ENCODE measurements at regions not wholly inside any gene's neighbourhood (a gene's known extent, or its start where the extent isn't known, plus 50 kb on each side); places are given as distances from the start of the nearest gene placed in this dataset.

DNA sequence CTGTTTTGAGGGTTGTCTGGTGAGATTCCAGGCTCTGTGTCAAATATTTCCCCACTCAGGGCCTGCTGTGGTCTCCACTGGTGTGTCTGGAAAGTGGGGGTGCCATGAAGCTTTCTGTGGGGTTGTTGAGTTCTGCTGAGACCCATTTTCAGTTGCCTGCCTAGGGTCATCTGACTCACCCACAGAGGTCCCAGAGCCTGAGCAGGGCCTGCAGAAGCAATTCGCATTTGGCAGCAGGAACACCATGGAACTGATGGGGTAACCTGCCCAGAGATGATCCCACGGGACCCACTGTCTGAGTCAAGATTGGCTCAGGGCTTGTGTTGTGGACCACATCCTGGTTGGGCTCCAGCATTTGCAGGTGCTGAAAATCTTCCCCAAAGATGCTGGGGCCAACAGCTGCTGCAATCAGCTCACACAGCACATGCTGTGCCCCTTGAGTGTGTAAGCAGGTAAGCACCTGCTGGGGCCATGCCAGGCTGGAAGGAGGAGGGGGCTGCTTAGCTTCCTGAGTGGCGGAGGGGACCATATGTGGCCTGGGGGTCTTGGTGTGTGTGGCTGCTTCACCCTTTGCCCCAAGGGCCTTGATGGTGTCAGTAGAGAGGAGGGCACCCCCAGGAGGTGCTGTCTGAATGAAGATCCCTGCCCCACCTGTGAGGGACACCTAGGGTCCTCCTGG is 1726.1 kb downstream of the TP53TG3F start:
- no peaks in the 10 kb centered on the region for H3K27me3 ChIP-seq (ENCODE audit: control insufficient read depth, low read length)
- H3K36me3 ChIP-seq (ENCODE audit: control insufficient read depth, low read length), result no peaks in the 10 kb centered on the region
- no peak overlapping the region for H3K27ac ChIP-seq (ENCODE audit: low read depth, low read length)
- no peaks in the 10 kb centered on the region for H3K79me2 ChIP-seq (ENCODE audit: control insufficient read depth, low read length)
- no peaks in the 10 kb centered on the region for H4K20me1 ChIP-seq (ENCODE audit: control insufficient read depth, insufficient read depth, low read depth, low read length)
- no peaks in the 10 kb centered on the region for H3K9me2 ChIP-seq (replicated peaks; ENCODE audit: control insufficient read depth, low read length)
- no peak overlapping the region for H3K4me3 ChIP-seq (ENCODE audit: low read length)
- TF ChIP-seq EZH2phosphoT487 (IDR thresholded peaks at IDR 0.05; ENCODE audit: borderline replicate concordance, low read length) (no peak), CTCF (IDR thresholded peaks at IDR 0.05; ENCODE audit: low read depth, low read length, poor library complexity, severe bottlenecking) (no peak)
- no peak overlapping the region for H3K4me2 ChIP-seq (ENCODE audit: low read length)
- no peaks in the 10 kb centered on the region for H3K4me1 ChIP-seq (ENCODE audit: control insufficient read depth, low read length)
- H3F3A ChIP-seq (ENCODE audit: control insufficient read depth, insufficient read depth), result no peaks in the 10 kb centered on the region
- H3K9me3 ChIP-seq (ENCODE audit: control insufficient read depth, insufficient read depth, low read length), result peaks cover 19% of the 10 kb centered on the region; the same call in 1 of the 2 replicates

- no peaks in the 10 kb centered on the region for H3K27me3 ChIP-seq (ENCODE audit: control insufficient read depth, low read length)
- TF ChIP-seq EZH2phosphoT487 (IDR thresholded peaks at IDR 0.05; ENCODE audit: borderline replicate concordance, low read length) (no peak), CTCF (IDR thresholded peaks at IDR 0.05; ENCODE audit: low read depth, low read length, poor library complexity, severe bottlenecking) (no peak)
- H3K36me3 ChIP-seq (ENCODE audit: control insufficient read depth, low read length), result no peaks in the 10 kb centered on the region
- H3K4me3 ChIP-seq (ENCODE audit: low read length), result no peak overlapping the region
- no peaks in the 10 kb centered on the region for H3K9me2 ChIP-seq (replicated peaks; ENCODE audit: control insufficient read depth, low read length)
- H3K9me3 ChIP-seq (ENCODE audit: control insufficient read depth, insufficient read depth, low read length), result peaks cover 19% of the 10 kb centered on the region; the same call in 1 of the 2 replicates
- no peak overlapping the region for H3K4me2 ChIP-seq (ENCODE audit: low read length)
- no peaks in the 10 kb centered on the region for H4K20me1 ChIP-seq (ENCODE audit: control insufficient read depth, insufficient read depth, low read depth, low read length)
- H3K4me1 ChIP-seq (ENCODE audit: control insufficient read depth, low read length), result no peaks in the 10 kb centered on the region
- no peaks in the 10 kb centered on the region for H3K79me2 ChIP-seq (ENCODE audit: control insufficient read depth, low read length)
- H3F3A ChIP-seq (ENCODE audit: control insufficient read depth, insufficient read depth), result no peaks in the 10 kb centered on the region
- no peak overlapping the region for H3K27ac ChIP-seq (ENCODE audit: low read depth, low read length)
These were observed 1726.8 kb downstream of the TP53TG3F start for GRCh38 chr16:35186045-35186759.

DNA sequence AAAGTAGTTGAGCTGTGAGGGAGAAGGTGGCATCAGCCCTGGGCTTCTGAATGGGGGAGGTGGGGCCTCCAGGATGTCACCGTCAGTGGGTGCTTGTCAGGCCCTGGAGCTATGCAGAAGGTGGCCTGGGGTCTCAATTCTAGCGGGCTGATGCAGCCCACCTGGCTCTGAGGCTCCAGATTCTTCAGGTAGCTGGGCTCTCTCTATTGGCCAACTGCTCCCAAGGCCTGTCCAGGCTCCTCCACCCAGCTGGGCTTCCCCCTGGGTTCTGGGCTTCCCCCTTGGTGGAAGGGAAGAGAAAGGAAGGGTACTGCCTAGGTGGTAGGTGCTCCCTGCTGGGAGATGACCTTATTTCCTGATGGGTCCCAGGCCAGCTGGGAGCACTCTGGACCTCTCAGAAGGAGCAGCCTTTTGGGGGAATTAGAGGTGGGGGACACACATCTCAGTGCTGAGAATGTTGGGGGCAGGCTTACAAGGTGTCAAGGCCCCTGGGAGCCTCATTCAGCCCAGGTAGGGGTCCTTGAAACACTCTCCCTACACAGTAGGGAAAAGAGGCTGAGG is 1728.3 kb downstream of the TP53TG3F start:
- no peaks in the 10 kb centered on the region for H3K36me3 ChIP-seq (ENCODE audit: control insufficient read depth, low read length)
- peaks cover 12% of the 10 kb centered on the region; the same call in 1 of the 2 replicates for H3K9me3 ChIP-seq (ENCODE audit: control insufficient read depth, insufficient read depth, low read length)
- no peaks in the 10 kb centered on the region for H3K79me2 ChIP-seq (ENCODE audit: control insufficient read depth, low read length)
- H3K4me2 ChIP-seq (ENCODE audit: low read length), result no peak overlapping the region
- H3K9me2 ChIP-seq (replicated peaks; ENCODE audit: control insufficient read depth, low read length), result no peaks in the 10 kb centered on the region
- no peaks in the 10 kb centered on the region for H4K20me1 ChIP-seq (ENCODE audit: control insufficient read depth, insufficient read depth, low read depth, low read length)
- H3K27me3 ChIP-seq (ENCODE audit: control insufficient read depth, low read length), result no peaks in the 10 kb centered on the region
- no peak overlapping the region for H3K27ac ChIP-seq (ENCODE audit: low read depth, low read length)
- H3K4me1 ChIP-seq (ENCODE audit: control insufficient read depth, low read length), result no peaks in the 10 kb centered on the region
- no peak overlapping the region for H3K4me3 ChIP-seq (ENCODE audit: low read length)
- H3F3A ChIP-seq (ENCODE audit: control insufficient read depth, insufficient read depth), result no peaks in the 10 kb centered on the region
- TF ChIP-seq EZH2phosphoT487 (IDR thresholded peaks at IDR 0.05; ENCODE audit: borderline replicate concordance, low read length) (no peak), CTCF (IDR thresholded peaks at IDR 0.05; ENCODE audit: low read depth, low read length, poor library complexity, severe bottlenecking) (no peak)

All from DOHH2 (cell line).